Stomach (tissue), 4 donors: ENCODE measurements at regions not wholly inside any gene's neighbourhood (a gene's known extent, or its start where the extent isn't known, plus 50 kb on each side); places are given as distances from the start of the nearest gene placed in this dataset.

Experiments
- POLR2A ChIP-seq, 4 donors: fragments of 450-650 bp; IDR thresholded peaks; one replicate each; pipeline ENCODE4 v1.6.1; 2016; ENCODE audit warnings: antibody characterized with exemption in 4 of 4, control low read depth in 2 of 4, mild to moderate bottlenecking in 1 of 4, moderate library complexity in 1 of 4
- POLR2AphosphoS5 ChIP-seq, 3 donors: sonication (generic); formaldehyde crosslinking; IDR thresholded peaks; one replicate each; pipeline ENCODE4 v1.6.1; 2016; ENCODE audit warnings: antibody characterized with exemption in 3 of 3
- TF ChIP-seq, protein P1 (sequence below), 7 experiments: fragments of 450-650 bp in 4 of 7; fragments of 200-600 bp in 3 of 7; sonication (generic) in 3 of 7; IDR thresholded peaks; one replicate each; pipeline ENCODE4 v1.5.1; 2016 to 2019; ENCODE audit warnings: antibody characterized with exemption in 7 of 7, control low read depth in 2 of 7, mild to moderate bottlenecking in 1 of 7

DNA sequence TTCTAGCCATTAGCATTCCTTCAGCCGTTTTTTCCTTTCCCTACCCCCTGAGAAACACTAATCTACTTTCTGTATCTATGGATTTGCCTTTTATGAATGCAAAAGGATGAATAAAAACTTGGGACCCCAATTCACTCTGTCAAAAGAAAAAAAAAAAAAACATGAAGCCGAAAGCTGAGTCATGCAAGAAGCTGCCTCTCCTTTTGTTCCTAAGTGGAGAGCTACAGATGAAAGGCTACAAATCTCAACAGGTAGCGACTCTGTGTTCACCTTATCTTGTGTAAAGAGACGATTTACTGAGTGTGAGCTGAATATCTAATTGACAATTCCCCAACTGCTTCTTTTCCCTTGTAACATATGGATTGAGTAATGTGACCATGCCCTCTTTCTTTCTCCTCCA is 1072.8 kb downstream of the UQCRFS1 start:
- TF ChIP-seq POLR2AphosphoS5 (IDR thresholded peaks at IDR 0.05) (no peak), POLR2A (IDR thresholded peaks at IDR 0.05) (no peak)
- TF ChIP-seq, protein P1, sequence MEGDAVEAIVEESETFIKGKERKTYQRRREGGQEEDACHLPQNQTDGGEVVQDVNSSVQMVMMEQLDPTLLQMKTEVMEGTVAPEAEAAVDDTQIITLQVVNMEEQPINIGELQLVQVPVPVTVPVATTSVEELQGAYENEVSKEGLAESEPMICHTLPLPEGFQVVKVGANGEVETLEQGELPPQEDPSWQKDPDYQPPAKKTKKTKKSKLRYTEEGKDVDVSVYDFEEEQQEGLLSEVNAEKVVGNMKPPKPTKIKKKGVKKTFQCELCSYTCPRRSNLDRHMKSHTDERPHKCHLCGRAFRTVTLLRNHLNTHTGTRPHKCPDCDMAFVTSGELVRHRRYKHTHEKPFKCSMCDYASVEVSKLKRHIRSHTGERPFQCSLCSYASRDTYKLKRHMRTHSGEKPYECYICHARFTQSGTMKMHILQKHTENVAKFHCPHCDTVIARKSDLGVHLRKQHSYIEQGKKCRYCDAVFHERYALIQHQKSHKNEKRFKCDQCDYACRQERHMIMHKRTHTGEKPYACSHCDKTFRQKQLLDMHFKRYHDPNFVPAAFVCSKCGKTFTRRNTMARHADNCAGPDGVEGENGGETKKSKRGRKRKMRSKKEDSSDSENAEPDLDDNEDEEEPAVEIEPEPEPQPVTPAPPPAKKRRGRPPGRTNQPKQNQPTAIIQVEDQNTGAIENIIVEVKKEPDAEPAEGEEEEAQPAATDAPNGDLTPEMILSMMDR (IDR thresholded peaks at IDR 0.05) = no peak
